Neuronal stem cell (in vitro differentiated cells): ENCODE measurements at regions not wholly inside any gene's neighbourhood (a gene's known extent, or its start where the extent isn't known, plus 50 kb on each side); places are given as distances from the start of the nearest gene placed in this dataset.

Experiments
- DNase-seq: peaks from one replicate; pipeline ENCODE4 v3.0.0-alpha.2; 2013; ENCODE audit warnings: low spot score
- H2AFZ ChIP-seq: one replicate; pipeline ENCODE4 v1.6.1; 2013; ENCODE audit warnings: mild to moderate bottlenecking, low read length, inconsistent platforms
- H2AK5ac ChIP-seq: 2 replicates; pipeline ENCODE4 v1.6.1; 2013; ENCODE audit warnings: low read depth, mild to moderate bottlenecking, inconsistent platforms, low read length, moderate library complexity, mixed read lengths
- H2BK120ac ChIP-seq: 2 replicates; pipeline ENCODE4 v1.6.1; 2013; ENCODE audit warnings: low read depth, mild to moderate bottlenecking, inconsistent platforms, low read length, moderate library complexity, mixed read lengths
- H2BK12ac ChIP-seq: one replicate; pipeline ENCODE4 v1.6.1; 2013; ENCODE audit warnings: low read length, inconsistent platforms
- H2BK15ac ChIP-seq: 2 replicates; pipeline ENCODE4 v1.6.1; 2013; ENCODE audit warnings: mild to moderate bottlenecking, low read length, inconsistent platforms, mixed read lengths
- H2BK5ac ChIP-seq: one replicate; pipeline ENCODE4 v1.6.1; 2013; ENCODE audit warnings: inconsistent platforms, mild to moderate bottlenecking, low read length, moderate library complexity
- H3K14ac ChIP-seq: one replicate; pipeline ENCODE4 v1.6.1; 2013; ENCODE audit warnings: low read length, inconsistent platforms
- H3K18ac ChIP-seq: 2 replicates; pipeline ENCODE4 v1.6.1; 2013; ENCODE audit warnings: low read length, inconsistent platforms
- H3K23ac ChIP-seq: 2 replicates; pipeline ENCODE4 v1.6.1; 2013; ENCODE audit warnings: low read depth, mild to moderate bottlenecking, mixed read lengths, low read length, inconsistent platforms; ENCODE audit not compliant: poor library complexity
- H3K27ac ChIP-seq: replicated peaks from 3 replicates; pipeline ENCODE4 v1.5.1; 2013; ENCODE audit warnings: low read length, inconsistent platforms
- H3K27me3 ChIP-seq, 3 experiments: 2 replicates each; pipeline ENCODE4 v1.6.1; 2013; ENCODE audit warnings: low read length in 3 of 3, mild to moderate bottlenecking in 2 of 3, inconsistent platforms in 1 of 3, low read depth in 1 of 3, mixed read lengths in 1 of 3, moderate library complexity in 1 of 3; ENCODE audit not compliant: control insufficient read depth in 3 of 3, insufficient read depth in 3 of 3
- H3K36me3 ChIP-seq, 2 donors: replicated peaks in 1 of 2; 2 replicates each; pipeline ENCODE4 v1.6.1; 2013; ENCODE audit warnings: low read length in 2 of 2; ENCODE audit not compliant: control insufficient read depth in 2 of 2, insufficient read depth in 2 of 2
- H3K4ac ChIP-seq: 2 replicates; pipeline ENCODE4 v1.6.1; 2013; ENCODE audit warnings: inconsistent platforms, mild to moderate bottlenecking, low read length, moderate library complexity
- H3K4me1 ChIP-seq, 2 donors: 1 replicate in 1 of 2; 2 replicates in 1 of 2; pipeline ENCODE4 v1.6.1; 2013; ENCODE audit warnings: low read length in 2 of 2, low read depth in 1 of 2; ENCODE audit not compliant: control insufficient read depth in 2 of 2, insufficient read depth in 1 of 2
- H3K4me2 ChIP-seq: one replicate; pipeline ENCODE4 v1.6.1; 2013; ENCODE audit warnings: mild to moderate bottlenecking, low read length, inconsistent platforms; ENCODE audit not compliant: insufficient read depth, poor library complexity, severe bottlenecking
- H3K4me3 ChIP-seq, 2 donors: 2 replicates each; pipeline ENCODE4 v1.5.1; 2013; ENCODE audit warnings: low read length in 2 of 2, mild to moderate bottlenecking in 2 of 2, inconsistent platforms in 1 of 2, moderate library complexity in 1 of 2
- H3K79me1 ChIP-seq: one replicate; pipeline ENCODE4 v1.6.1; 2013; ENCODE audit warnings: low read depth, mild to moderate bottlenecking, inconsistent platforms, low read length, moderate library complexity
- H3K9ac ChIP-seq: one replicate; pipeline ENCODE4 v1.6.1; 2013; ENCODE audit warnings: mild to moderate bottlenecking, low read depth, low read length, inconsistent platforms; ENCODE audit not compliant: poor library complexity
- H3K9me3 ChIP-seq, 2 donors: replicated peaks in 1 of 2; 2 replicates each; pipeline versions ENCODE3 to v1.6.1; 2013; ENCODE audit warnings: low read length in 2 of 2, mild to moderate bottlenecking in 2 of 2, inconsistent platforms in 1 of 2, low read depth in 1 of 2, mixed read lengths in 1 of 2, moderate library complexity in 1 of 2; ENCODE audit not compliant: control insufficient read depth in 2 of 2, insufficient read depth in 1 of 2
- H4K8ac ChIP-seq: one replicate; pipeline ENCODE4 v1.6.1; 2013; ENCODE audit warnings: low read depth, mild to moderate bottlenecking, inconsistent platforms, low read length, moderate library complexity
- H4K91ac ChIP-seq: one replicate; pipeline ENCODE4 v1.6.1; 2013; ENCODE audit warnings: low read length, low read depth, mild to moderate bottlenecking, inconsistent platforms; ENCODE audit not compliant: poor library complexity
- WGBS, 2 donors: extraction: QIAGEN DNeasy Blood & Tissue Kit; methylation state at CpG; one replicate each; pipeline ENCODE4 v1.1.7; 2013; ENCODE audit warnings: missing lambda C conversion rate in 2 of 2, mixed read lengths in 1 of 2; ENCODE audit not compliant: insufficient read length in 2 of 2, insufficient replicate concordance in 1 of 2; ENCODE audit errors: extremely low coverage in 2 of 2; 5-methylcytosine and 5-hydroxymethylcytosine counted together

DNA sequence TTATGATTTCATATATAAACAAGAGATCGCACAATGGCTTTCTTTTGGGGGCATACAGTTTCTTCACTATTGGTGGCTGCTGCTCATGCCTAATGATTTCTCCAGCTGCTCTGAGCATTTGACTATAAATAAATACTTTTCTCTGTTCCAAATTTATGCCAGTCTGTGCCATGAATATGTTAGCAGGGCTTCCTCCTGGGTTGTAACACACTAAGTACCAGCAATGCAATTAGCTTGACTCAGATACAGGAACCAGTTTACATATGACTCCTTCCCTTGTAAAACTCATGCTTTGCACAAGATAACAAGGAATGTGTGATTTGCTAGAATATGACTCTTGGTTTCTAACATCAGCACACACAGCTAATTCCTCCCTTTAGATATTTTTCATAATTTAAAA lies 1629.7 kb downstream of the NCAM2 start:
- H3K27me3 ChIP-seq: no peaks in the 10 kb centered on the region
- H3K4me2 ChIP-seq: no peak overlapping the region
- H3K9me3 ChIP-seq: no peaks in the 10 kb centered on the region
- H3K36me3 ChIP-seq: no peaks in the 10 kb centered on the region
- H4K8ac ChIP-seq: no peak overlapping the region
- no peak overlapping the region for H3K18ac ChIP-seq
- no peak overlapping the region for H3K9ac ChIP-seq
- no peak overlapping the region for H2BK12ac ChIP-seq
- no peak overlapping the region for H3K14ac ChIP-seq
- no peak overlapping the region for H3K27ac ChIP-seq
- no CpG with 5 or more reads among the region's 1 CpG for WGBS, 2 donors
- H3K79me1 ChIP-seq: no peaks in the 10 kb centered on the region
- H3K4me1 ChIP-seq: no peaks in the 10 kb centered on the region
- no peak overlapping the region for H3K4me3 ChIP-seq
- no peak overlapping the region for H4K91ac ChIP-seq
- H2AFZ ChIP-seq: no peak overlapping the region
- no peak overlapping the region for H2BK120ac ChIP-seq
- DNase-seq: no peak
- no peak overlapping the region for H2BK5ac ChIP-seq
- no peak overlapping the region for H2AK5ac ChIP-seq
- no peak overlapping the region for H2BK15ac ChIP-seq
- no peak overlapping the region for H3K4ac ChIP-seq
- no peak overlapping the region for H3K23ac ChIP-seq

DNA sequence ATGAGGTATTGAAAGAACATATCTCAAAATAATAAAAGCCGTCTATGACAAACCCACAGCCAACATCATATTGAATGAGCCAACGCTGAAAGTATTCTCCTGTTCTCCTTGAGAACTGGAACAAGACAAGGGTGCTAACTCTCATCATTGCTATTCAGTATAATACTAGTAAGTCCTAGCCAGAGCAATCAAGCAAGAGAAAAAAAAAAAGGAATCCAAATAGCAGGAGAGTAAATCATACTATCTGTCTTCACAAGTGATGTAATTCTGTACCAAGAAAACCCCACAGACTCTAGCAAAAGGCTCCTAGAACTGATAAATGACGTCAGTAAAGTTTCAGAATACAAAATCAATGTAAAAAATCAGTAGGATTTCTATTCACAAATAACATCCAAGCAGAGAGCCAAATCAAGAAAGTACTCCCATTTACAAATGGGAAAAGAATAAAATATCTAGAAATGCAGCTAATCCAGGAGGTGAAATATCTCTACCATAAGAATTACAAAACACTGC lies 1632.8 kb downstream of the NCAM2 start:
- H3K27me3 ChIP-seq: no peaks in the 10 kb centered on the region
- WGBS, 2 donors: no CpG with 5 or more reads among the region's 3 CpGs
- no peak overlapping the region for H2BK120ac ChIP-seq
- DNase-seq: no peak
- no peak overlapping the region for H4K91ac ChIP-seq
- H2AFZ ChIP-seq: no peak overlapping the region
- no peak overlapping the region for H2BK5ac ChIP-seq
- H3K9me3 ChIP-seq: no peaks in the 10 kb centered on the region
- no peaks in the 10 kb centered on the region for H3K4me1 ChIP-seq
- H4K8ac ChIP-seq: no peak overlapping the region
- H3K23ac ChIP-seq: no peak overlapping the region
- H3K27ac ChIP-seq: no peak overlapping the region
- H2BK15ac ChIP-seq: no peak overlapping the region
- H3K4ac ChIP-seq: no peak overlapping the region
- H3K4me2 ChIP-seq: no peak overlapping the region
- no peaks in the 10 kb centered on the region for H3K79me1 ChIP-seq
- no peak overlapping the region for H3K14ac ChIP-seq
- H3K36me3 ChIP-seq: no peaks in the 10 kb centered on the region
- no peak overlapping the region for H3K9ac ChIP-seq
- H2AK5ac ChIP-seq: no peak overlapping the region
- H2BK12ac ChIP-seq: no peak overlapping the region
- no peak overlapping the region for H3K4me3 ChIP-seq
- H3K18ac ChIP-seq: no peak overlapping the region

DNA sequence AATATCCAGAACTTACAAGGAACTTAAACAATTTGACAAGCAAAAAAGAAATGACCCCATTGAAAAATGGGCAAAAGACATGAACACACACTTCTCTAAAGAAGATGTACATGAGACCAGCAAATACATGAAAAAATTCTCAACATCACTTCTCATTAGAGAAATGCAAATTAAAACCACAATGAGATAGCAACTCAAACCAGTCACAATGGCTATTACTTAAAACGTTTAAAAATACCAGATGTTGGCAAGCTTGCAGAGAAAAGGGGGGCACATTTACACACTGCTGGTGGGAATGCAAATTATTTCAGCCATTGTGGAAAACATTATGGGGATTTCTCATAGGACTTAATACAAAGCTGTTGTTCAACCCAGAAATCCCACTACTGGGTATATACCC lies 1634.0 kb downstream of the NCAM2 start:
- H3K18ac ChIP-seq: no peak overlapping the region
- DNase-seq: no peak
- no peak overlapping the region for H4K8ac ChIP-seq
- H3K9me3 ChIP-seq: no peaks in the 10 kb centered on the region
- H2AFZ ChIP-seq: no peak overlapping the region
- H3K4me2 ChIP-seq: no peak overlapping the region
- H2BK12ac ChIP-seq: no peak overlapping the region
- H3K27ac ChIP-seq: no peak overlapping the region
- H3K4me3 ChIP-seq: no peak overlapping the region
- H4K91ac ChIP-seq: no peak overlapping the region
- no peak overlapping the region for H3K4ac ChIP-seq
- no peaks in the 10 kb centered on the region for H3K27me3 ChIP-seq
- H3K14ac ChIP-seq: no peak overlapping the region
- H3K23ac ChIP-seq: no peak overlapping the region
- H3K4me1 ChIP-seq: no peaks in the 10 kb centered on the region
- no peaks in the 10 kb centered on the region for H3K36me3 ChIP-seq
- no peak overlapping the region for H2BK120ac ChIP-seq
- H3K79me1 ChIP-seq: no peaks in the 10 kb centered on the region
- no CpG with 5 or more reads among the region's 1 CpG for whole genome bisulfite sequencing, 2 donors
- H3K9ac ChIP-seq: no peak overlapping the region
- H2BK15ac ChIP-seq: no peak overlapping the region
- no peak overlapping the region for H2BK5ac ChIP-seq
- no peak overlapping the region for H2AK5ac ChIP-seq

DNA sequence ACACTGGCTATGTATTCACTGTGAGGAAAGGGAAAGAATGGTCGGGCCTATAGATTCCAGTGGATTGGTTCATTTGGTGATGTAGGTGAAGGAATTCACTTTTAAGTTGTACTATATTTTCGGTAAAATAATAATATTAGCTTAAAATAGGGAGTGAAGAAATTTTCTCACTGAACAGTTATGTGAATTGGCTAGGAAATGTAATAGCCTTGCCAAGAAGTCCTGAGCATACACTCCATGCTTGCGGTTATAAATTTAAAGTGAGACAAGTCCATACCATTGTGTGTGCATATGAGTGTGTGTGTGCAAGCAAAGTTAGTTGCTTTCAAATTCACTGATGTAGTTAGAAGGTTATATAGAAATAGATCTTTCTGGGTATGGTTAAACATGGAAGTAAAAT lies 1651.0 kb downstream of the NCAM2 start:
- Histone ChIP-seq H3K36me3 (no peaks in the 10 kb centered on the region), H3K23ac (no peak overlapping the region), H2AFZ (no peak overlapping the region), H2AK5ac (no peak overlapping the region), H3K9me3 (no peaks in the 10 kb centered on the region), H3K27ac (no peak overlapping the region), H3K27me3 (no peaks in the 10 kb centered on the region), H2BK5ac (no peak overlapping the region), H3K4ac (no peak overlapping the region), H4K91ac (no peak overlapping the region), H2BK12ac (no peak overlapping the region), H3K4me2 (no peak overlapping the region), H4K8ac (no peak overlapping the region), H2BK120ac (no peak overlapping the region), H3K4me1 (no peaks in the 10 kb centered on the region), H3K9ac (no peak overlapping the region), H3K4me3 (no peak overlapping the region), H3K18ac (no peak overlapping the region), H2BK15ac (no peak overlapping the region), H3K79me1 (no peaks in the 10 kb centered on the region), H3K14ac (no peak overlapping the region)
- no CpG with 5 or more reads among the region's 3 CpGs for WGBS, 2 donors
- DNase-seq: no peak
